ENCODE measurements at regions not wholly inside any gene's neighbourhood (a gene's known extent, or its start where the extent isn't known, plus 50 kb on each side); places are given as distances from the start of the nearest gene placed in this dataset.

DNA sequence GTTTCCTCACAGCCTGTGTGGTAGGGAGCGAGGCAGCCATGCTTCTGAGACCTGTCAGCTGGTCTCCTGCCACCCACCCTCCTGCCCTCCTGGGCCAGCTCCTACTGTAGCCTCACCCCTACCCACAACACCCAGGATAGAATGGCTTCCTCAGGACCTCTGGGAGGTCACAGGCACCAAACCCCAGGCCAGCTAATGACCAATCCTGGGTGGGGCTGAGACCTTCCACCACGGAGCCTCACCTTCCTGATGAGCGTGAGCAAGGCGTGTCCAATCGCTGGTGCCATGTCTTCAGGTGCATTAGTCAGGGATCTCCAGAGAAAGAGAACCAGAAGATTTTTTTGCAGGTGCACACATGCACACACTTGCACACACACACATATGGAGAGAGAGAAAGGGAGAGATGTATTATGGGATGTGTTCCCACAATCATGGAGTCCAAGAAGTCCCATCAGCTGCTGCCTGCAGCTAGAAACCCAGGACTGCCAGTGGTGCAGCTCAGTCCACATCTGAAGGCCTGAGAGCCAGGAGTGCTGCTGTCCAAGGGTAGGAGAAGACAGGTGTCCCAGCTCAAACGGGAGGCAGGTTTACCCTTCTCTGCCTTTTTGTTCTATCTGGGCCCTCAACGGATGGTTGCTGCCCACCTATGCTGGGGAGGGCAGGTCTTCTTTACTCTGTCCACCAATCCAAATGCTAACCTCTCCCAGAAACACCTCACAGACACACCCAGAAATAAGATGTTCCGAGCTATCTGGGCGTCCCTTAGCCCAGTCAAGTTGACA, 70.4 kb upstream of the HDAC4 start:
- H3K36me3 Mint-ChIP-seq (ENCODE audit: low read depth), result no peaks in the 10 kb centered on the region
- no peaks in the 10 kb centered on the region for H3K4me1 ChIP-seq (ENCODE audit: insufficient read depth, low read length)
- H3K9me3 ChIP-seq (ENCODE audit: control insufficient read depth in 1 of 2, insufficient read depth in 1 of 2, low read length in 2 of 2), result no peaks in the 10 kb centered on the region
- ATAC-seq (ENCODE audit: poor library complexity), result no peak
- no peaks in the 10 kb centered on the region for H3K4me1 Mint-ChIP-seq (ENCODE audit: low read depth)
- H3K4me3 Mint-ChIP-seq, result no peak overlapping the region
- no peaks in the 10 kb centered on the region for H3K9me3 Mint-ChIP-seq
- ChIA-PET POLR2A (interaction anchor here (0.6 kb wide), 1 partner anchor 52 kb away, joined by 3 read pairs; no protein-coding TSS in a partner anchor), CTCF (no interaction called here)
- H3K27ac Mint-ChIP-seq, result no peak overlapping the region
- no peak overlapping the region for H3K4me3 ChIP-seq (ENCODE audit: low read length)
- H3K27me3 Mint-ChIP-seq, result no peaks in the 10 kb centered on the region
- intact Hi-C loops (cut with DNase I, micrococcal nuclease), result no loop called here
- DNase-seq, result peak in 1 of 14 experiments; percentile 6
- no peaks in the 10 kb centered on the region for H3K27me3 ChIP-seq (ENCODE audit: control insufficient read depth in 1 of 2, insufficient read depth in 2 of 2, low read length in 2 of 2)
- H3K27ac ChIP-seq (ENCODE audit: low read depth in 1 of 2, low read length in 2 of 2), result no peak overlapping the region
- no peaks in the 10 kb centered on the region for H3K36me3 ChIP-seq (ENCODE audit: insufficient read depth, low read length)
- TF ChIP-seq, protein P1, sequence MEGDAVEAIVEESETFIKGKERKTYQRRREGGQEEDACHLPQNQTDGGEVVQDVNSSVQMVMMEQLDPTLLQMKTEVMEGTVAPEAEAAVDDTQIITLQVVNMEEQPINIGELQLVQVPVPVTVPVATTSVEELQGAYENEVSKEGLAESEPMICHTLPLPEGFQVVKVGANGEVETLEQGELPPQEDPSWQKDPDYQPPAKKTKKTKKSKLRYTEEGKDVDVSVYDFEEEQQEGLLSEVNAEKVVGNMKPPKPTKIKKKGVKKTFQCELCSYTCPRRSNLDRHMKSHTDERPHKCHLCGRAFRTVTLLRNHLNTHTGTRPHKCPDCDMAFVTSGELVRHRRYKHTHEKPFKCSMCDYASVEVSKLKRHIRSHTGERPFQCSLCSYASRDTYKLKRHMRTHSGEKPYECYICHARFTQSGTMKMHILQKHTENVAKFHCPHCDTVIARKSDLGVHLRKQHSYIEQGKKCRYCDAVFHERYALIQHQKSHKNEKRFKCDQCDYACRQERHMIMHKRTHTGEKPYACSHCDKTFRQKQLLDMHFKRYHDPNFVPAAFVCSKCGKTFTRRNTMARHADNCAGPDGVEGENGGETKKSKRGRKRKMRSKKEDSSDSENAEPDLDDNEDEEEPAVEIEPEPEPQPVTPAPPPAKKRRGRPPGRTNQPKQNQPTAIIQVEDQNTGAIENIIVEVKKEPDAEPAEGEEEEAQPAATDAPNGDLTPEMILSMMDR (IDR thresholded peaks at IDR 0.05), result no peak

DNA sequence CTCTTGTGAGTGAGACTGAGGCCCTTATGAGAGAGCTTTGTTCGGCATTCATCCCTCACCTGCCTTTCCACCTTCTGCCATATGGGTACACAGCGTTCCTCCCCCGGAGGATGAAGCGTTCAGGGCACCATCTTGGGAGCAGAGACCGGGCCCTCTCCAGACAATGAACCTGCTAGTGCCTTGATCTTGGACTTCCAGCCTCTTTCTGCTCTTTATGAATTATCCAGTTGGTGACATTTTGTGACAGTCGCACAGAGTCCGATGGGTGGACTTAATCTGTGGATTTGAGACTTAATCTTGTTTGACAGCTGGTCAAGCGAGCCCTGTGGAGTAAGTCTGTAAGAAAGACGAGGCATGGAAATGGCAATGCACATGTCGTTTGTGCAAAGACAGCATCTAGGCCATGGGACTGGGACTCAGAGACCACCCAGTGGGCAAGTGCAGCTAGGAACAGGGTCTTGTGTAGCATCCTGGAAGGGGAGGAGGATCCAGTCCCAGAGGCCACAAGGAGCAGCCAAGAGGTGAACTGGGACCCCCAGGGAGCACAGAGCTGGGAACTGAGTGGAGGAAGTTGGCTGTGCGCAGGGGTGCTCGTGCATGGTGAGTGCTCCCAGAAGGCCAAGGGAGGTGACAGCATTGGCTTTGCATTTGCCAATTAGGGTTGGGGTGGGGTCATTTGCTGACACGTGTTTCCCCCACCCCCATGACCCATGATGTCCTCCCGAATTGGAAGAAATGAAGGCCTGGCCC, 69.5 kb upstream of the HDAC4 start:
- Mint-ChIP-seq H3K4me1 (ENCODE audit: low read depth) (no peaks in the 10 kb centered on the region), H3K4me3 (no peak overlapping the region), H3K27ac (no peak overlapping the region), H3K27me3 (no peaks in the 10 kb centered on the region), H3K9me3 (no peaks in the 10 kb centered on the region), H3K36me3 (ENCODE audit: low read depth) (no peaks in the 10 kb centered on the region)
- Histone ChIP-seq H3K27me3 (ENCODE audit: control insufficient read depth in 1 of 2, insufficient read depth in 2 of 2, low read length in 2 of 2) (no peaks in the 10 kb centered on the region), H3K4me1 (ENCODE audit: insufficient read depth, low read length) (peaks cover 1% of the 10 kb centered on the region), H3K4me3 (ENCODE audit: low read length) (no peak overlapping the region), H3K27ac (ENCODE audit: low read depth in 1 of 2, low read length in 2 of 2) (no peak overlapping the region), H3K36me3 (ENCODE audit: insufficient read depth, low read length) (no peaks in the 10 kb centered on the region), H3K9me3 (ENCODE audit: control insufficient read depth in 1 of 2, insufficient read depth in 1 of 2, low read length in 2 of 2) (no peaks in the 10 kb centered on the region)
- POLR2A ChIA-PET, result no interaction called here
- no peak for ATAC-seq (ENCODE audit: poor library complexity)
- intact Hi-C loops (cut with DNase I, micrococcal nuclease), result no loop called here
- peak in 1 of 14 experiments; percentile 8 for DNase-seq
- CTCF ChIA-PET, result no interaction called here
- TF ChIP-seq, protein P1 (IDR thresholded peaks at IDR 0.05), result no peak

DNA sequence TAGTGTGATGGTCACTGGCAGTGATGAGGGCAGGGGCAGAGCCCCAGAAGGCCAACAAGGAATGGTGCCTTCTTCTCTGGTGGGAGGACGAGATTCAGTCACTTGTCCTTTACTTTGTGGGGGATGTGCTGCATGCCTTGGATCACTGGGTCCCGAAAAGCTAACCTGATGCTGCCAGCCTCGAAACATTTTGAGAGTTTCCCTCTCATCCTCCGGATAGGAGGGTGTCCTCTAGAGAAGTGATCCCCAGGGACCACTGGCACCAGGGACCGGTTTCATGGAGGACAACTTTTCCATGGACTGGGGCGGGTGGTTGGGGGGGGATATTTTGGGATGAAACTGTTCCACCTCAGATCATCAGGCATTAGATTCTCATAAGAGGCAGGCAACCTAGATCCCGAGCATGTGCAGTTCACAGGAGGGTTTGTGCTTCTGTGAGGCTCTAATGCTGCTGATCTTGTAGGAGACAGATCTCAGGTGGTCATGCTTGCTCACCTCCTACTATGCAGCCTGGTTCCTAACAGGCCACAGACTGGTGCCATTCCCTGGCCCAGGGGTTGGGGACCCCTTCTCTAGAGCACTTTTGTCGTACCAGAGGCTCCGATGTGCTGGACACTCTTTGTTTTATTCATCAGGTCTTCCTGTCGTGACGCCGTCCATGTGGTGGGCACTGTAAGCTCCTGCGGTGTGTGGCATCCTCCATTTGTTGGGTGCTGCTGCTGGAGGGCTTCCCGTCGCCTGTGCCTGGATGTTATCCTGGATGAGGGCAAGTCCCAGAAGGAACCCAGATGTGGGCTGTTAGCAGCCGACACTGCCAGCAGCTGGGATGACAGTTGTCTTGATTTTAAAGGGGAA, 68.5 kb upstream of the HDAC4 start:
- Histone ChIP-seq H3K4me1 (ENCODE audit: insufficient read depth, low read length) (peaks cover 5% of the 10 kb centered on the region), H3K27ac (ENCODE audit: low read depth in 1 of 2, low read length in 2 of 2) (no peak overlapping the region), H3K9me3 (ENCODE audit: control insufficient read depth in 1 of 2, insufficient read depth in 1 of 2, low read length in 2 of 2) (no peaks in the 10 kb centered on the region), H3K27me3 (ENCODE audit: control insufficient read depth in 1 of 2, insufficient read depth in 2 of 2, low read length in 2 of 2) (no peaks in the 10 kb centered on the region), H3K36me3 (ENCODE audit: insufficient read depth, low read length) (no peaks in the 10 kb centered on the region), H3K4me3 (ENCODE audit: low read length) (no peak overlapping the region)
- DNase-seq (peak in 1 of 14 experiments; percentile 14), ATAC-seq (ENCODE audit: poor library complexity) (no peak)
- H3K36me3 Mint-ChIP-seq (ENCODE audit: low read depth), result no peaks in the 10 kb centered on the region
- H3K4me3 Mint-ChIP-seq, result no peak overlapping the region
- TF ChIP-seq, protein P1 (IDR thresholded peaks at IDR 0.05), result no peak
- no peaks in the 10 kb centered on the region for H3K27me3 Mint-ChIP-seq
- H3K27ac Mint-ChIP-seq, result no peak overlapping the region
- intact Hi-C loops (cut with DNase I, micrococcal nuclease), result no loop called here
- ChIA-PET POLR2A (no interaction called here), CTCF (no interaction called here)
- H3K4me1 Mint-ChIP-seq (ENCODE audit: low read depth), result no peaks in the 10 kb centered on the region
- no peaks in the 10 kb centered on the region for H3K9me3 Mint-ChIP-seq
